B cell (primary cell): ENCODE measurements at regions not wholly inside any gene's neighbourhood (a gene's known extent, or its start where the extent isn't known, plus 50 kb on each side); places are given as distances from the start of the nearest gene placed in this dataset.

Experiments used
- ATAC-seq: fragments of 200-7000 bp; cut with Tn5 transposase; one replicate; pipeline ENCODE4 v1.10.0; 2021; ENCODE audit warnings: low read depth, mild to moderate bottlenecking, moderate number of reproducible peaks, moderate library complexity
- CTCF ChIA-PET: fragments of 350-600 bp; sonication (Branson Sonifier 250); formaldehyde crosslinking; loops from one replicate; lab custom pipeline; 2021; ENCODE audit warnings: antibody characterized with exemption, inconsistent platforms; lab: Charles Lee
- POLR2A ChIA-PET: fragments of 350-600 bp; sonication (Branson Sonifier 250); formaldehyde crosslinking; loops from one replicate; lab custom pipeline; 2021; ENCODE audit warnings: antibody characterized with exemption; lab: Charles Lee
- DNase-seq: peaks from one replicate; pipeline ENCODE4 v3.0.0; 2013
- H2AFZ ChIP-seq: 2 replicates; pipeline ENCODE4 v1.6.1; 2012; ENCODE audit warnings: mild to moderate bottlenecking, low read depth, low read length; ENCODE audit not compliant: insufficient read depth, poor library complexity, severe bottlenecking
- H3K27ac ChIP-seq, 2 donors: 1 replicate in 1 of 2; 2 replicates in 1 of 2; pipeline ENCODE4 v1.5.1; 2012 to 2013; ENCODE audit warnings: low read length in 2 of 2, mild to moderate bottlenecking in 2 of 2, moderate library complexity in 1 of 2
- H3K27me3 ChIP-seq, 4 experiments: fragments of 200-600 bp in 1 of 4; sonication (generic) in 1 of 4; replicated peaks in 1 of 4; 1 replicate in 2 of 4; 2 replicates in 2 of 4; pipeline versions ENCODE4 v1.6.1 to v1.7.0; 2013 to 2016; ENCODE audit warnings: low read length in 3 of 4, mild to moderate bottlenecking in 2 of 4, mixed read lengths in 1 of 4, moderate library complexity in 1 of 4; ENCODE audit not compliant: insufficient read depth in 4 of 4, control insufficient read depth in 3 of 4; ENCODE audit errors: control extremely low read depth in 1 of 4
- H3K36me3 ChIP-seq, 2 experiments: replicated peaks in 1 of 2; 1 replicate in 1 of 2; 2 replicates in 1 of 2; pipeline versions ENCODE4 v1.6.1 to v1.7.1; 2013; ENCODE audit warnings: low read length in 1 of 2; ENCODE audit not compliant: insufficient read depth in 2 of 2, control insufficient read depth in 1 of 2; ENCODE audit errors: control extremely low read depth in 1 of 2, extremely low read depth in 1 of 2
- H3K4me1 ChIP-seq, 2 donors: fragments of 200-600 bp in 1 of 2; sonication (generic) in 1 of 2; 1 replicate in 1 of 2; 2 replicates in 1 of 2; pipeline versions ENCODE4 v1.5.1 to v1.6.1; 2013 to 2017; ENCODE audit warnings: low read length in 2 of 2; ENCODE audit not compliant: control insufficient read depth in 2 of 2, insufficient read depth in 2 of 2
- H3K4me2 ChIP-seq: replicated peaks from 2 replicates; pipeline ENCODE3; 2012; ENCODE audit warnings: mild to moderate bottlenecking, low read depth, low read length; ENCODE audit not compliant: poor library complexity, severe bottlenecking
- H3K4me3 ChIP-seq, 5 experiments: fragments of 200-600 bp in 1 of 5; sonication (generic) in 1 of 5; 1 replicate in 3 of 5; 2 replicates in 2 of 5; pipeline versions ENCODE4 v1.5.1 to v1.7.0; 2011 to 2016; ENCODE audit warnings: low read length in 4 of 5, mild to moderate bottlenecking in 4 of 5, low read depth in 2 of 5, control low read depth in 1 of 5, moderate library complexity in 1 of 5; ENCODE audit not compliant: insufficient read depth in 1 of 5; ENCODE audit errors: control extremely low read depth in 1 of 5, extremely low read depth in 1 of 5
- H3K79me2 ChIP-seq: fragments of 200-600 bp; sonication (generic); one replicate; pipeline ENCODE4 v1.6.0; 2016; ENCODE audit warnings: low read length; ENCODE audit not compliant: control insufficient read depth, insufficient read depth
- H3K9ac ChIP-seq: fragments of 200-600 bp; sonication (generic); 2 replicates; pipeline ENCODE4 v1.6.1; 2017; ENCODE audit warnings: mild to moderate bottlenecking, low read length, moderate library complexity
- H3K9me3 ChIP-seq, 3 donors: one replicate each; pipeline versions ENCODE4 v1.6.1 to v1.7.1; 2013; ENCODE audit warnings: low read length in 2 of 3; ENCODE audit not compliant: control insufficient read depth in 2 of 3, insufficient read depth in 1 of 3; ENCODE audit errors: control extremely low read depth in 1 of 3
- H4K20me1 ChIP-seq: 2 replicates; pipeline ENCODE4 v1.6.0; 2012; ENCODE audit warnings: mild to moderate bottlenecking, low read length; ENCODE audit not compliant: insufficient read depth, control insufficient read depth, poor library complexity, severe bottlenecking
- H3K27ac Mint-ChIP-seq: one replicate; pipeline ENCODE4 v1.8.0; 2021; ENCODE audit warnings: mixed read lengths
- H3K27me3 Mint-ChIP-seq: one replicate; pipeline ENCODE4 v1.8.0; 2021; ENCODE audit warnings: mixed read lengths
- H3K4me1 Mint-ChIP-seq: one replicate; pipeline ENCODE4 v1.8.0; 2021; ENCODE audit warnings: mixed read lengths
- H3K4me3 Mint-ChIP-seq: one replicate; pipeline ENCODE4 v1.8.0; 2021; ENCODE audit warnings: mixed read lengths
- H3K9me3 Mint-ChIP-seq: one replicate; pipeline ENCODE4 v1.8.0; 2022; ENCODE audit warnings: mixed read lengths; ENCODE audit not compliant: insufficient read depth
- CTCF ChIP-seq: fragments of 200-600 bp; IDR thresholded peaks from one replicate; pipeline ENCODE4 v1.8.0; 2022; ENCODE audit warnings: antibody characterized with exemption, mild to moderate bottlenecking
- EZH2 ChIP-seq: IDR thresholded peaks from 2 replicates; pipeline ENCODE4 v1.6.1; 2012; ENCODE audit warnings: borderline replicate concordance, low read depth, mild to moderate bottlenecking, moderate library complexity, low read length; ENCODE audit not compliant: insufficient read depth, poor library complexity, severe bottlenecking
- WGBS: methylation state at CpG from one replicate; pipeline ENCODE4 v1.1.5; 2013; ENCODE audit warnings: missing lambda C conversion rate; ENCODE audit not compliant: insufficient coverage; 5-methylcytosine and 5-hydroxymethylcytosine counted together
- intact Hi-C: fragments of 100-400 bp; cut with micrococcal nuclease; formaldehyde crosslinking; loops from one replicate; pipeline ENCODE4 v1.10.0; 2022

- Histone ChIP-seq H4K20me1 (no peaks in the 10 kb centered on the region), H2AFZ (no peak overlapping the region), H3K27me3 (no peaks in the 10 kb centered on the region), H3K4me2 (no peak overlapping the region), H3K4me1 (no peaks in the 10 kb centered on the region), H3K9me3 (no peaks in the 10 kb centered on the region), H3K79me2 (no peaks in the 10 kb centered on the region), H3K36me3 (no peaks in the 10 kb centered on the region), H3K9ac (no peak overlapping the region), H3K27ac (no peak overlapping the region), H3K4me3 (no peak overlapping the region)
- Mint-ChIP-seq H3K27me3 (no peaks in the 10 kb centered on the region), H3K4me3 (no peak overlapping the region), H3K27ac (no peak overlapping the region), H3K9me3 (no peaks in the 10 kb centered on the region), H3K4me1 (no peaks in the 10 kb centered on the region)
- DNase-seq: no peak
- CTCF ChIA-PET: interaction anchor here (0.9 to 7.2 kb wide), 2 partner anchors 63 to 117 kb away, joined by 4 to 65 read pairs; no protein-coding TSS in a partner anchor
- TF ChIP-seq EZH2 (no peak), CTCF (no peak)
- POLR2A ChIA-PET: no interaction called here
- no peak for ATAC-seq
- intact Hi-C loops: no loop called here
These were observed 380.2 kb downstream of the TMEM135 start for GRCh38 chr11:87417951-87418350.

GRCh38 chr11:87405843-87406242 lies 368.1 kb downstream of the TMEM135 start:
- no CpG with 5 or more reads among the region's 3 CpGs for WGBS
- peaks cover under 1% of the 10 kb centered on the region for H3K27me3 Mint-ChIP-seq
- H3K9me3 Mint-ChIP-seq: no peaks in the 10 kb centered on the region
- H3K27me3 ChIP-seq: peaks cover 0 to 4% (median 0%) of the 10 kb centered on the region in 4 experiments
- intact Hi-C loops: no loop called here
- no peak overlapping the region for H3K4me2 ChIP-seq
- no peak overlapping the region for H3K4me3 ChIP-seq
- H3K27ac ChIP-seq: no peak overlapping the region
- ATAC-seq (no peak), DNase-seq (no peak)
- H3K27ac Mint-ChIP-seq: no peak overlapping the region
- no peaks in the 10 kb centered on the region for H3K79me2 ChIP-seq
- TF ChIP-seq CTCF (no peak), EZH2 (no peak)
- H3K4me1 Mint-ChIP-seq: no peaks in the 10 kb centered on the region
- H3K4me3 Mint-ChIP-seq: no peak overlapping the region
- no peak overlapping the region for H2AFZ ChIP-seq
- no peaks in the 10 kb centered on the region for H3K9me3 ChIP-seq
- H4K20me1 ChIP-seq: no peaks in the 10 kb centered on the region
- no peaks in the 10 kb centered on the region for H3K4me1 ChIP-seq
- H3K9ac ChIP-seq: no peak overlapping the region
- ChIA-PET CTCF (no interaction called here), POLR2A (no interaction called here)
- no peaks in the 10 kb centered on the region for H3K36me3 ChIP-seq
